ENCODE measurements at regions not wholly inside any gene's neighbourhood (a gene's known extent, or its start where the extent isn't known, plus 50 kb on each side); places are given as distances from the start of the nearest gene placed in this dataset.
A peak's percentile ranks its signal among the peaks of the same experiment; 100 is the strongest.

- no peak for DNase-seq (ENCODE audit: low read depth)
Observed at GRCh38 chr2:152227969-152228592, 52.5 kb upstream of the STAM2 start.

GRCh38 chr2:152231446-152231845, 55.9 kb upstream of the STAM2 start:
- DNase-seq (ENCODE audit: low read depth), result no peak

GRCh38 chr2:152234277-152234676, 58.7 kb upstream of the STAM2 start:
- DNase-seq (ENCODE audit: low read depth), result no peak

GRCh38 chr2:152236191-152236925, 60.8 kb upstream of the STAM2 start:
- DNase-seq (ENCODE audit: low read depth), result no peak

- no peak for DNase-seq (ENCODE audit: low read depth)
Observed at GRCh38 chr2:152238016-152238415, 62.5 kb upstream of the STAM2 start.

GRCh38 chr2:152240559-152241231, 65.1 kb upstream of the STAM2 start:
- no peak for DNase-seq (ENCODE audit: low read depth)

- no peak for DNase-seq (ENCODE audit: low read depth)
Observed at GRCh38 chr2:152241948-152242729, 66.6 kb upstream of the STAM2 start.

- DNase-seq (ENCODE audit: low read depth), result no peak
Observed at GRCh38 chr2:152242787-152243472, 67.4 kb upstream of the STAM2 start.

GRCh38 chr2:152243761-152244640, 68.4 kb upstream of the STAM2 start:
- peak; percentile 18 for DNase-seq (ENCODE audit: low read depth)

GRCh38 chr2:152245653-152246052, 70.1 kb upstream of the STAM2 start:
- DNase-seq (ENCODE audit: low read depth), result no peak

- DNase-seq (ENCODE audit: low read depth), result no peak
Observed at GRCh38 chr2:152246686-152247336, 71.2 kb upstream of the STAM2 start.

GRCh38 chr2:152247337-152247695, 71.8 kb upstream of the STAM2 start:
- peak; percentile 41 for DNase-seq (ENCODE audit: low read depth)

GRCh38 chr2:152250421-152251100, 75.0 kb upstream of the STAM2 start:
- DNase-seq (ENCODE audit: low read depth), result no peak

- DNase-seq (ENCODE audit: low read depth), result no peak
Observed at GRCh38 chr2:152251211-152251610, 75.6 kb upstream of the STAM2 start.

- no peak for DNase-seq (ENCODE audit: low read depth)
Observed at GRCh38 chr2:152251811-152252210, 76.2 kb upstream of the STAM2 start.

- DNase-seq (ENCODE audit: low read depth), result no peak
Observed at GRCh38 chr2:152254486-152254885, 78.9 kb upstream of the STAM2 start.

GRCh38 chr2:152254976-152255375, 79.4 kb upstream of the STAM2 start:
- no peak for DNase-seq (ENCODE audit: low read depth)

GRCh38 chr2:152255918-152256317, 79.1 kb upstream of the FMNL2 start:
- no peak for DNase-seq (ENCODE audit: low read depth)

- DNase-seq (ENCODE audit: low read depth), result no peak
Observed at GRCh38 chr2:152260939-152261338, 74.0 kb upstream of the FMNL2 start.

GRCh38 chr2:152263911-152264310, 71.1 kb upstream of the FMNL2 start:
- no peak for DNase-seq (ENCODE audit: low read depth)

All from stromal cell of bone marrow (primary cell).